DND-41 (cell line): ENCODE measurements at regions not wholly inside any gene's neighbourhood (a gene's known extent, or its start where the extent isn't known, plus 50 kb on each side); places are given as distances from the start of the nearest gene placed in this dataset.

Source experiments
- EZH2 ChIP-seq: IDR thresholded peaks from 3 replicates; pipeline ENCODE4 v1.6.1; 2012; ENCODE audit warnings: borderline replicate concordance, low read depth, mild to moderate bottlenecking, moderate library complexity, low read length, inconsistent platforms; ENCODE audit not compliant: severe bottlenecking
- TF ChIP-seq, protein P1 (sequence below): IDR thresholded peaks from 2 replicates; pipeline ENCODE4 v1.5.1; 2012; ENCODE audit warnings: borderline replicate concordance, low read length, moderate library complexity, mild to moderate bottlenecking; ENCODE audit not compliant: poor library complexity, severe bottlenecking; ENCODE audit errors: extremely low read depth

- TF ChIP-seq, protein P1, sequence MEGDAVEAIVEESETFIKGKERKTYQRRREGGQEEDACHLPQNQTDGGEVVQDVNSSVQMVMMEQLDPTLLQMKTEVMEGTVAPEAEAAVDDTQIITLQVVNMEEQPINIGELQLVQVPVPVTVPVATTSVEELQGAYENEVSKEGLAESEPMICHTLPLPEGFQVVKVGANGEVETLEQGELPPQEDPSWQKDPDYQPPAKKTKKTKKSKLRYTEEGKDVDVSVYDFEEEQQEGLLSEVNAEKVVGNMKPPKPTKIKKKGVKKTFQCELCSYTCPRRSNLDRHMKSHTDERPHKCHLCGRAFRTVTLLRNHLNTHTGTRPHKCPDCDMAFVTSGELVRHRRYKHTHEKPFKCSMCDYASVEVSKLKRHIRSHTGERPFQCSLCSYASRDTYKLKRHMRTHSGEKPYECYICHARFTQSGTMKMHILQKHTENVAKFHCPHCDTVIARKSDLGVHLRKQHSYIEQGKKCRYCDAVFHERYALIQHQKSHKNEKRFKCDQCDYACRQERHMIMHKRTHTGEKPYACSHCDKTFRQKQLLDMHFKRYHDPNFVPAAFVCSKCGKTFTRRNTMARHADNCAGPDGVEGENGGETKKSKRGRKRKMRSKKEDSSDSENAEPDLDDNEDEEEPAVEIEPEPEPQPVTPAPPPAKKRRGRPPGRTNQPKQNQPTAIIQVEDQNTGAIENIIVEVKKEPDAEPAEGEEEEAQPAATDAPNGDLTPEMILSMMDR = no peak
- no peak for TF ChIP-seq EZH2
Observed at GRCh38 chr9:89922099-89922498, 317.3 kb downstream of the GADD45G start.
